ENCODE measurements at regions not wholly inside any gene's neighbourhood (a gene's known extent, or its start where the extent isn't known, plus 50 kb on each side); places are given as distances from the start of the nearest gene placed in this dataset.

DNA sequence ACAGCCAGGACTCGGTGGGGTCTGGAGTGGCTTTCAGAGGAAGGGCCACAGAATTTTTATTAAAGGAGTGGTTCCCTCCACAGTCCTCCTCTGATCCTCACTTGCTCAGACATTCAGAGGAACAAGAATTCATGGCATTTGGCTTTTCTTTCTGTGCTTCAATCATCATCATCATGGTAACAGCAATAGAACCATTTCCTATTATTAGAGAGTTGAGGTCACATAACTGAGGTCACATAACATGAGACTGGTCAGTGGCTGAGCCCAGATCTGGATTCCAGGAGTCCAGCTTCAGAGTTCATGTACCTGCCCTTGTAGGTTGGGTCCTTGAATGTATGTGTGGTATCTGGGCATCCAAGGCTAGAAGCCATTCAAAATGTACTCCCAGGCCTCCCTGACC lies 177.3 kb upstream of the GRB10 start:
- TF ChIP-seq CTCF (IDR thresholded peaks at IDR 0.05 in 2 of 3, conservative IDR thresholded peaks at IDR 0.05 in 1 of 3; ENCODE audit: borderline replicate concordance in 1 of 3, insufficient read depth in 1 of 3, low read depth in 2 of 3, low read length in 2 of 3) (no peak), EZH2 (IDR thresholded peaks at IDR 0.05) (no peak), EGR1 (IDR thresholded peaks at IDR 0.05; ENCODE audit: low read depth) (no peak), POLR2AphosphoS5 (IDR thresholded peaks at IDR 0.05; ENCODE audit: low read depth, low read length) (no peak), EZH2phosphoT487 (IDR thresholded peaks at IDR 0.05; ENCODE audit: borderline replicate concordance) (no peak), SRF (IDR thresholded peaks at IDR 0.05; ENCODE audit: low read depth) (no peak), ZNF274 (IDR thresholded peaks at IDR 0.05; ENCODE audit: low read depth, low read length) (no peak), JUND (IDR thresholded peaks at IDR 0.05) (no peak), CEBPB (IDR thresholded peaks at IDR 0.05; ENCODE audit: low read depth) (no peak), SIN3A (IDR thresholded peaks at IDR 0.05; ENCODE audit: low read depth) (no peak)
- TF ChIP-seq, protein P1, sequence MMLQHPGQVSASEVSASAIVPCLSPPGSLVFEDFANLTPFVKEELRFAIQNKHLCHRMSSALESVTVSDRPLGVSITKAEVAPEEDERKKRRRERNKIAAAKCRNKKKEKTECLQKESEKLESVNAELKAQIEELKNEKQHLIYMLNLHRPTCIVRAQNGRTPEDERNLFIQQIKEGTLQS (IDR thresholded peaks at IDR 0.05): no peak
